ENCODE measurements at regions not wholly inside any gene's neighbourhood (a gene's known extent, or its start where the extent isn't known, plus 50 kb on each side); places are given as distances from the start of the nearest gene placed in this dataset.

- Histone ChIP-seq H3K36me3 (ENCODE audit: control insufficient read depth in 2 of 2, insufficient read depth in 2 of 2, low read length in 2 of 2) (no peaks in the 10 kb centered on the region), H3K27me3 (ENCODE audit: control insufficient read depth in 2 of 2, insufficient read depth in 2 of 2, low read length in 2 of 2) (peaks cover 0 to 5% of the 10 kb centered on the region in 2 donors), H3K4me3 (ENCODE audit: low read length in 2 of 2) (no peak overlapping the region), H3K4me1 (ENCODE audit: control insufficient read depth in 2 of 2, insufficient read depth in 2 of 2, low read length in 2 of 2) (no peaks in the 10 kb centered on the region), H3K9ac (ENCODE audit: low read depth in 1 of 2, low read length in 2 of 2) (no peak overlapping the region), H3K9me3 (ENCODE audit: control insufficient read depth in 2 of 2, low read length in 2 of 2) (no peaks in the 10 kb centered on the region), H3K27ac (ENCODE audit: low read depth in 2 of 2, low read length in 2 of 2) (no peak overlapping the region)
These were observed 262.1 kb downstream of the PTPRU start for GRCh38 chr1:29498126-29499103.

DNA sequence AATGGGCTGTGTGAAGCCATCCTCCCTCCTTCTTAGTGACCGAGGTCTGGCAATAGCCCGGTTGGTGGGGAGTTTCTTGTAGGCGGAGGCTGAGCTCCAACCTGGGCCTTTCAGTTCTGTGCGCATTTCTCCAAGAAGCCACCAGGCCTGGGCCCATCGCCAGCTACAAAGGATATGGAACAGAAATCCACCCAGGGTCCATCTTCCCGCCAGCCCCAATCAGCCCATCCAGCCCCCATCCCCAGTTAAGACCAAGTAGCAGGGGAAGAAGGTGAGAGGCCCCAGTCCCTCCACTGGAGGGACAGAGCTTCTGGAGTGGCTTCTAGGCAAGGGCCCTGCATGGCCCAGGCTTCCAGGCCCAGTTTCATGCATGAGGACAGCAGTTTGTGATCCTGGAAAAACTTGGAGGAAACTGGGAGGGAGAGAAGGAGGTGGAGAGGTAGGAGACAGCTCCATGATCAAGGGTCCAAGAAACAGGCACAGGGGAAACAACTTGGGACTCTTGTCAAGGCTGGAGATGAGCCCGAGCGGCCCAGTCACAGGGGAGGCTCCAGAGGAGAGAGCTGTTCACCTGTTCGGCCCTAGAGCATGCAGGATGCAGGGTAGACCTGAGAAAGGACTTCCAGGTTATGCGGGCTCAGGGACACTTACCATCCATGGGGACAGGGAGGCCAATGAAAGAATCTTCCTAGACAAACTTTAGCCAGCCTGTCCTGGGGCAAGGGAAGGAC is 261.2 kb downstream of the PTPRU start:
- H3K36me3 ChIP-seq (ENCODE audit: control insufficient read depth in 2 of 2, insufficient read depth in 2 of 2, low read length in 2 of 2): no peaks in the 10 kb centered on the region
- H3K9ac ChIP-seq (ENCODE audit: low read depth in 1 of 2, low read length in 2 of 2): no peak overlapping the region
- H3K27me3 ChIP-seq (ENCODE audit: control insufficient read depth in 2 of 2, insufficient read depth in 2 of 2, low read length in 2 of 2): peaks cover 0 to 5% of the 10 kb centered on the region in 2 donors
- no peaks in the 10 kb centered on the region for H3K4me1 ChIP-seq (ENCODE audit: control insufficient read depth in 2 of 2, insufficient read depth in 2 of 2, low read length in 2 of 2)
- H3K4me3 ChIP-seq (ENCODE audit: low read length in 2 of 2): no peak overlapping the region
- no peaks in the 10 kb centered on the region for H3K9me3 ChIP-seq (ENCODE audit: control insufficient read depth in 2 of 2, low read length in 2 of 2)
- H3K27ac ChIP-seq (ENCODE audit: low read depth in 2 of 2, low read length in 2 of 2): no peak overlapping the region

GRCh38 chr1:29496701-29497100 is 260.4 kb downstream of the PTPRU start:
- H3K4me3 ChIP-seq (ENCODE audit: low read length in 2 of 2): no peak overlapping the region
- no peaks in the 10 kb centered on the region for H3K36me3 ChIP-seq (ENCODE audit: control insufficient read depth in 2 of 2, insufficient read depth in 2 of 2, low read length in 2 of 2)
- H3K9ac ChIP-seq (ENCODE audit: low read depth in 1 of 2, low read length in 2 of 2): no peak overlapping the region
- H3K9me3 ChIP-seq (ENCODE audit: control insufficient read depth in 2 of 2, low read length in 2 of 2): no peaks in the 10 kb centered on the region
- H3K27ac ChIP-seq (ENCODE audit: low read depth in 2 of 2, low read length in 2 of 2): no peak overlapping the region
- peaks cover 0 to 5% of the 10 kb centered on the region in 2 donors for H3K27me3 ChIP-seq (ENCODE audit: control insufficient read depth in 2 of 2, insufficient read depth in 2 of 2, low read length in 2 of 2)
- no peaks in the 10 kb centered on the region for H3K4me1 ChIP-seq (ENCODE audit: control insufficient read depth in 2 of 2, insufficient read depth in 2 of 2, low read length in 2 of 2)

DNA sequence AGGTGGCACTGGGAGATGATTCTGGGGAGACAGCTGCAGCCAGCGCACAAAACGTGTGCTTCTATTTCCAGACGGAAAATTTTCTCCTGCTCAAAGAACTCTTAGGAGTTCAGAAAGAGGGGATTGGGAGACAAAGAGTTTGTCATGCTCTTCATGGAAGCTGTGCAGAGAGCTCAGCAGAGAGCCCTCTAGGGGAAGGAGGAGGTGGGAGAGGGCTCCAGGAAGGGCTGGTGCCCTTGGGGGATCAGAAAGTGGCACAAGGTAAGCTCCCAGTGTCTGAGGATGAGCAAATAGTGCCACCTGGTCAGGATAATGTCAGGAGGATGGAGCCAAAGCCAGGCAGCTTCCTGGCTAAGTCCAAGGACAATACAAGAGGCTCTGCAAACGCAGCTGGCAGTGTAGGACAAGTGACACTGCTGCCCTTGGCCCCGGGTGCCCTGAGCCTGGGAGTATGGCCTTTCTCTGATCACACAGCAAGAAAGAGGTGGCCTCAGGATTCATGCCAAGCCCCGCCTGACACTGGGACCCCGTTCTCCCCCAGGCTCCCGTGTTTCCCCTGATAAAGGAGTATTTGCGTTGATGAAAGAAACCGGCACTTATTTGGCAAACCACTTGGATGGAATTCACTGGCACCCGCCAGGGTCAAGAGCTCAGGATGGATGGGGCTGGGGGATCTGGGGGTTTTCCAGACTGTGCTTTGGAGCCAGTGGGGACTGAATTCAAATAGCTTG is 254.0 kb downstream of the PTPRU start:
- Histone ChIP-seq H3K27me3 (ENCODE audit: control insufficient read depth in 2 of 2, insufficient read depth in 2 of 2, low read length in 2 of 2) (no peaks in the 10 kb centered on the region), H3K9ac (ENCODE audit: low read depth in 1 of 2, low read length in 2 of 2) (no peak overlapping the region), H3K4me3 (ENCODE audit: low read length in 2 of 2) (no peak overlapping the region), H3K27ac (ENCODE audit: low read depth in 2 of 2, low read length in 2 of 2) (no peak overlapping the region), H3K36me3 (ENCODE audit: control insufficient read depth in 2 of 2, insufficient read depth in 2 of 2, low read length in 2 of 2) (no peaks in the 10 kb centered on the region), H3K4me1 (ENCODE audit: control insufficient read depth in 2 of 2, insufficient read depth in 2 of 2, low read length in 2 of 2) (no peaks in the 10 kb centered on the region), H3K9me3 (ENCODE audit: control insufficient read depth in 2 of 2, low read length in 2 of 2) (no peaks in the 10 kb centered on the region)

DNA sequence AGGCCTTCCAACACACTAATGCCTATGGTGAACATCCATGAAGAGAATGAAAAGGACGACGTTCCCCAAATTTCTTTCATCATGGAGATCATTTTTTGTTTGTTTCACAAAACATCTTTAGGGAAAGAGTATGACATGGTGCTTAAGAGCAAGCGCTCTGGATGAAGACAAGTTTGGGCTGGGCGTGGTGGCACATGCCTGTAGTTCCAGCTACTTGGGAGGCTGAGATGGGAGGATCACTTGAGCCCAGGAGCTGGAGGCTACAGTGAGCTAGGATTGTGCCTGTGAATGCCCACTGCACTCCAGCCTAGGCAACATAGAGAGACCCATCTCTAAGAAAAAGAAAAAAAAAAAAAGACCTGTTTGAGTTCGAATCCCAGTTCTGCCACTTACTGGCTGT is 253.1 kb downstream of the PTPRU start:
- no peak overlapping the region for H3K9ac ChIP-seq (ENCODE audit: low read depth in 1 of 2, low read length in 2 of 2)
- no peak overlapping the region for H3K4me3 ChIP-seq (ENCODE audit: low read length in 2 of 2)
- H3K27me3 ChIP-seq (ENCODE audit: control insufficient read depth in 2 of 2, insufficient read depth in 2 of 2, low read length in 2 of 2): peaks cover 0 to 2% of the 10 kb centered on the region in 2 donors
- no peaks in the 10 kb centered on the region for H3K4me1 ChIP-seq (ENCODE audit: control insufficient read depth in 2 of 2, insufficient read depth in 2 of 2, low read length in 2 of 2)
- H3K9me3 ChIP-seq (ENCODE audit: control insufficient read depth in 2 of 2, low read length in 2 of 2): no peaks in the 10 kb centered on the region
- H3K27ac ChIP-seq (ENCODE audit: low read depth in 2 of 2, low read length in 2 of 2): no peak overlapping the region
- no peaks in the 10 kb centered on the region for H3K36me3 ChIP-seq (ENCODE audit: control insufficient read depth in 2 of 2, insufficient read depth in 2 of 2, low read length in 2 of 2)

DNA sequence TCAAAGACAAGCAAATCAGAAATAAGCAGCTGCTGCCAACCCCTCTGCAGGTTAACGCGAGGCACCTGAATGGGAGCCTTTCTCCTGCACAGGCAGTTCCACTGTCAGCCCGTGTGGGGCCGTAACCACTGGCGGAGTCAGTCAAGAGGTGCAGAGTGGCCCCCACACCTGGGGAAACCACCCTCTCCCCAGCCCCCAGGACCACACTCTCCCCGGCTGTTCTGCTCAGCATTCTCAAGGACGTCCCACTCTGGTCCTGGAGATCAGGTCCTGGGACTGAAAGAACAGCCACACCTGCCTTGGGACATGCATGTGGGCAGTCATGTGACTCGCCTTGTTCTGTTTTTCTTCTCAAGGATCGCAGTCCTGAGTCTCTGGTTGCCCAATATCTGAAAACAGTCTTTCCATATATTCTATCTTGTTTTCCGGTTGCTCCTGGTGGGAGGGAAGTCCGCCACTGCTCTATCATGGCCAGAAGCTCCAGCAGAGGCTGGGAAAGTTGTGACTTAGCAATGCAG is 252.5 kb downstream of the PTPRU start:
- H3K9me3 ChIP-seq (ENCODE audit: control insufficient read depth in 2 of 2, low read length in 2 of 2): no peaks in the 10 kb centered on the region
- H3K27me3 ChIP-seq (ENCODE audit: control insufficient read depth in 2 of 2, insufficient read depth in 2 of 2, low read length in 2 of 2): peaks cover 0 to 2% of the 10 kb centered on the region in 2 donors
- H3K36me3 ChIP-seq (ENCODE audit: control insufficient read depth in 2 of 2, insufficient read depth in 2 of 2, low read length in 2 of 2): no peaks in the 10 kb centered on the region
- H3K9ac ChIP-seq (ENCODE audit: low read depth in 1 of 2, low read length in 2 of 2): no peak overlapping the region
- no peaks in the 10 kb centered on the region for H3K4me1 ChIP-seq (ENCODE audit: control insufficient read depth in 2 of 2, insufficient read depth in 2 of 2, low read length in 2 of 2)
- H3K27ac ChIP-seq (ENCODE audit: low read depth in 2 of 2, low read length in 2 of 2): no peak overlapping the region
- H3K4me3 ChIP-seq (ENCODE audit: low read length in 2 of 2): no peak overlapping the region

- Histone ChIP-seq H3K9me3 (ENCODE audit: control insufficient read depth in 2 of 2, low read length in 2 of 2) (no peaks in the 10 kb centered on the region), H3K4me3 (ENCODE audit: low read length in 2 of 2) (no peak overlapping the region), H3K27ac (ENCODE audit: low read depth in 2 of 2, low read length in 2 of 2) (no peak overlapping the region), H3K4me1 (ENCODE audit: control insufficient read depth in 2 of 2, insufficient read depth in 2 of 2, low read length in 2 of 2) (no peaks in the 10 kb centered on the region), H3K27me3 (ENCODE audit: control insufficient read depth in 2 of 2, insufficient read depth in 2 of 2, low read length in 2 of 2) (peaks cover 0 to 2% of the 10 kb centered on the region in 2 donors), H3K36me3 (ENCODE audit: control insufficient read depth in 2 of 2, insufficient read depth in 2 of 2, low read length in 2 of 2) (no peaks in the 10 kb centered on the region), H3K9ac (ENCODE audit: low read depth in 1 of 2, low read length in 2 of 2) (no peak overlapping the region)
These were observed 251.9 kb downstream of the PTPRU start for GRCh38 chr1:29488086-29488793.

DNA sequence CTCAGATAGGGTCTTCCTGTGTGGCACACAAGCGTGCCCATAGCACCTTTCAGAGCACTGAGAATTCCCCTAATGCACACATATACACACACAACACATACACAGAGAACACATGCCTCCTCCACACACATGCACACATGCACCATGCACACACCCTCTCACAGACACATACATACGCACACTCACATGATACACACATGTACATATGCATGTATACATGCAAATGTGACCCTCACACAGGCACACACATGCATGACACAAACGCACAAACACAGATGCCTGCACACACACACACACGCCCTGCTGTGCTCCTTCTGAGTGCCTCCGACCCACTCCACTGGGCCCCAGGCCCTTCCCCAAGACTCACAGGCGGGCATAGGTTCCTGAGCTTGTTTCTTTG is 251.0 kb downstream of the PTPRU start:
- no peak overlapping the region for H3K27ac ChIP-seq (ENCODE audit: low read depth in 2 of 2, low read length in 2 of 2)
- no peaks in the 10 kb centered on the region for H3K9me3 ChIP-seq (ENCODE audit: control insufficient read depth in 2 of 2, low read length in 2 of 2)
- H3K27me3 ChIP-seq (ENCODE audit: control insufficient read depth in 2 of 2, insufficient read depth in 2 of 2, low read length in 2 of 2): peaks cover 0 to 2% of the 10 kb centered on the region in 2 donors
- H3K9ac ChIP-seq (ENCODE audit: low read depth in 1 of 2, low read length in 2 of 2): no peak overlapping the region
- H3K36me3 ChIP-seq (ENCODE audit: control insufficient read depth in 2 of 2, insufficient read depth in 2 of 2, low read length in 2 of 2): no peaks in the 10 kb centered on the region
- H3K4me1 ChIP-seq (ENCODE audit: control insufficient read depth in 2 of 2, insufficient read depth in 2 of 2, low read length in 2 of 2): no peaks in the 10 kb centered on the region
- H3K4me3 ChIP-seq (ENCODE audit: low read length in 2 of 2): no peak overlapping the region

DNA sequence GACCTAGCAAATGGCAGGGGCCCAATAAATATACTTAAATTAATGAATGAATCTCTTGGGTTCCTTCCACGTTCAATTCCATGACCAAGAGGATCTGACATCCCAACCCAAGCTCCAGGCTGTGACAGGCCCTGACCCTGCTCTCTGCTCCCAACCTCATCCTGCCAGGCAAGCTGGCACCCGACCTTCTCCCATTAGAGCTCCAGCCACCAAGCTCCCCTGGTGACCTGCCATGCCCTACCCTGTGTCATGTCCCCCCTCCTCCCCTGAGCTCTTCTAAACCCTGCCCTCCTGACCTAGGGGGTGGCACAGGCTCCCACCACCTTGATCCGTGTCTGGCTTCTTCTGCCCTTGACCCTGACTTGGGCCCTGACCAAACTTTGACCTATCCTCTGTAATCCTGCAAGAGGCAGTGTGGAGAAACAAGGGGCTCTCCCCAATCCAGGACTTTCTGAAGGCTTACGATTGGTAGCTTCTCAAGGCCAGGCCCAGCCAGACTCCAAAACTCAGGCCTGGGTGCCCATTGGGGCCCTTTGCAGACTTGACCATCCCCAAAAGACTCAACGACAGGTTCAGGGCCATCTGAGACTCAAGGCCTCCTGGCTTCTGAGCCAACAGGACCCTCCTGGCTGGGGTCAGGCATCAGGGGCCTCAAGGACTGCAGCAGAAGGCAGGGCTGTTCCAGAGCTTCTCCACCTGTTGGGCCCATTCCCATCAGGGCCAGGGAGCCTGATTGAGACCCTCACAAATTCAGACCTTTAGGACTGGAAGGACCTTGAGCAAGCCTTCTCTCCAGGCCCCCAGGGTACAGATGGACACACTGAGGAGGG is 249.0 kb downstream of the PTPRU start:
- Histone ChIP-seq H3K27ac (ENCODE audit: low read depth in 2 of 2, low read length in 2 of 2) (no peak overlapping the region), H3K4me1 (ENCODE audit: control insufficient read depth in 2 of 2, insufficient read depth in 2 of 2, low read length in 2 of 2) (no peaks in the 10 kb centered on the region), H3K36me3 (ENCODE audit: control insufficient read depth in 2 of 2, insufficient read depth in 2 of 2, low read length in 2 of 2) (no peaks in the 10 kb centered on the region), H3K9ac (ENCODE audit: low read depth in 1 of 2, low read length in 2 of 2) (no peak overlapping the region), H3K27me3 (ENCODE audit: control insufficient read depth in 2 of 2, insufficient read depth in 2 of 2, low read length in 2 of 2) (peaks cover 0 to 2% of the 10 kb centered on the region in 2 donors), H3K9me3 (ENCODE audit: control insufficient read depth in 2 of 2, low read length in 2 of 2) (no peaks in the 10 kb centered on the region), H3K4me3 (ENCODE audit: low read length in 2 of 2) (no peak overlapping the region)

All from mucosa of rectum (tissue), 2 donors.